ENCODE measurements at regions not wholly inside any gene's neighbourhood (a gene's known extent, or its start where the extent isn't known, plus 50 kb on each side); places are given as distances from the start of the nearest gene placed in this dataset.

- TF ChIP-seq CTCF (IDR thresholded peaks at IDR 0.05) = no peak
- TF ChIP-seq POLR2A (IDR thresholded peaks at IDR 0.05) = no peak
These were observed 56.8 kb upstream of the PMAIP1 start for GRCh38 chr18:59842947-59843346.

All from lower leg skin (tissue), 3 donors.